MCF 10A (cell line): ENCODE measurements at regions not wholly inside any gene's neighbourhood (a gene's known extent, or its start where the extent isn't known, plus 50 kb on each side); places are given as distances from the start of the nearest gene placed in this dataset.

Experiments
- BruUV-seq: library from RNA; stranded (reverse); fragments of 400-500 nt; replicated peaks from 2 replicates; lab custom pipeline; 2021; lab: Mats Ljungman, UMichigan
- CTCF ChIA-PET: fragments of 300-600 bp; sonication (Branson Sonifier 250); formaldehyde crosslinking; extraction: SDS; loops from one replicate; lab custom pipeline; 2021; ENCODE audit warnings: antibody characterized with exemption, inconsistent platforms; lab: Yijun Ruan, JAX
- POLR2A ChIA-PET: fragments of 300-600, 350-650 bp; sonication (Branson Sonifier 250); formaldehyde crosslinking; extraction: SDS; loops from one replicate; lab custom pipeline; 2020; ENCODE audit warnings: antibody characterized with exemption, inconsistent platforms; lab: Yijun Ruan, JAX
- DNase-seq: peaks from one replicate; pipeline ENCODE4 v3.0.0-alpha.2; 2018; ENCODE audit not compliant: unreplicated experiment
- H3K27ac Mint-ChIP-seq: one replicate; pipeline ENCODE4 v1.8.0; 2022; ENCODE audit warnings: mild to moderate bottlenecking, low read depth, mixed read lengths; ENCODE audit not compliant: unreplicated experiment
- H3K27me3 Mint-ChIP-seq: one replicate; pipeline ENCODE4 v1.8.0; 2022; ENCODE audit warnings: mixed read lengths; ENCODE audit not compliant: insufficient read depth, unreplicated experiment
- H3K36me3 Mint-ChIP-seq: one replicate; pipeline ENCODE4 v1.8.0; 2022; ENCODE audit warnings: mild to moderate bottlenecking, moderate library complexity, mixed read lengths; ENCODE audit not compliant: insufficient read depth, unreplicated experiment
- H3K4me1 Mint-ChIP-seq: one replicate; pipeline ENCODE4 v1.8.0; 2022; ENCODE audit warnings: mixed read lengths; ENCODE audit not compliant: insufficient read depth, unreplicated experiment
- H3K4me3 Mint-ChIP-seq: one replicate; pipeline ENCODE4 v1.8.0; 2022; ENCODE audit warnings: mild to moderate bottlenecking, moderate library complexity, mixed read lengths; ENCODE audit not compliant: unreplicated experiment
- H3K9me3 Mint-ChIP-seq: one replicate; pipeline ENCODE4 v1.8.0; 2022; ENCODE audit warnings: mixed read lengths; ENCODE audit not compliant: unreplicated experiment
- intact Hi-C: fragments of 100-400 bp; cut with micrococcal nuclease; formaldehyde crosslinking; loops from 2 replicates; pipeline ENCODE4 v1.14.1; 2022
- TF ChIP-seq, protein P1 (sequence below): fragments of 200-600 bp; IDR thresholded peaks from one replicate; pipeline ENCODE4 v1.8.0; 2022; ENCODE audit warnings: antibody characterized with exemption, mild to moderate bottlenecking; ENCODE audit not compliant: unreplicated experiment

DNA sequence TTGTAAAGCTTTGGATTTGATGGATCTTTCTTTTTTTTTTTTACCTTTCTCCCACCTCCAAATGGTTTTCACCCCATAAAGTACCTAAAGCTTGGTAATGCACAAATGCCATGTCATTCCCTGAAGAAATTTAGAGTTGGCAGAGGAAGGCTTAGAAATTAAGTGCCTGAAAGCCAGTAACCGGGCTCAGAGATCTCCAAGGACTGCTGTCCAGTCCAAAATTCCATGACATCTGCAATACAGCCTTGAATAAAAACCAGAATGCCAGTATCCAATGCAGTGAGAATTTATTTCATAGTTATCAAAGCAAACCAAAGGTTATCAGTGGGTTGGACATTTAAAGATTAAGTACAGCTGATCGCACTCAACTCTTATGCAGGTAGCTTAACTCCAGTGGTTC lies 209.9 kb upstream of the RBBP8 start:
- CTCF ChIA-PET = no interaction called here
- Mint-ChIP-seq H3K36me3 (no peaks in the 10 kb centered on the region), H3K4me1 (no peaks in the 10 kb centered on the region), H3K27ac (no peak overlapping the region), H3K9me3 (no peaks in the 10 kb centered on the region), H3K4me3 (no peak overlapping the region), H3K27me3 (no peaks in the 10 kb centered on the region)
- BruUV-seq = no TSS peak
- intact Hi-C loops = no loop called here
- DNase-seq = no peak
- TF ChIP-seq, protein P1, sequence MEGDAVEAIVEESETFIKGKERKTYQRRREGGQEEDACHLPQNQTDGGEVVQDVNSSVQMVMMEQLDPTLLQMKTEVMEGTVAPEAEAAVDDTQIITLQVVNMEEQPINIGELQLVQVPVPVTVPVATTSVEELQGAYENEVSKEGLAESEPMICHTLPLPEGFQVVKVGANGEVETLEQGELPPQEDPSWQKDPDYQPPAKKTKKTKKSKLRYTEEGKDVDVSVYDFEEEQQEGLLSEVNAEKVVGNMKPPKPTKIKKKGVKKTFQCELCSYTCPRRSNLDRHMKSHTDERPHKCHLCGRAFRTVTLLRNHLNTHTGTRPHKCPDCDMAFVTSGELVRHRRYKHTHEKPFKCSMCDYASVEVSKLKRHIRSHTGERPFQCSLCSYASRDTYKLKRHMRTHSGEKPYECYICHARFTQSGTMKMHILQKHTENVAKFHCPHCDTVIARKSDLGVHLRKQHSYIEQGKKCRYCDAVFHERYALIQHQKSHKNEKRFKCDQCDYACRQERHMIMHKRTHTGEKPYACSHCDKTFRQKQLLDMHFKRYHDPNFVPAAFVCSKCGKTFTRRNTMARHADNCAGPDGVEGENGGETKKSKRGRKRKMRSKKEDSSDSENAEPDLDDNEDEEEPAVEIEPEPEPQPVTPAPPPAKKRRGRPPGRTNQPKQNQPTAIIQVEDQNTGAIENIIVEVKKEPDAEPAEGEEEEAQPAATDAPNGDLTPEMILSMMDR = no peak
- POLR2A ChIA-PET = interaction anchor here (0.6 kb wide), 1 partner anchor 1710 kb away, joined by 3 read pairs; no protein-coding TSS in a partner anchor

- H3K4me1 Mint-ChIP-seq = no peaks in the 10 kb centered on the region
- POLR2A ChIA-PET = no interaction called here
These were observed 209.4 kb upstream of the RBBP8 start for GRCh38 chr18:22723773-22724172.

GRCh38 chr18:22726469-22726868 lies 206.7 kb upstream of the RBBP8 start:
- TF ChIP-seq, protein P1 = no peak
- Mint-ChIP-seq H3K27ac (no peak overlapping the region), H3K4me3 (no peak overlapping the region), H3K9me3 (no peaks in the 10 kb centered on the region), H3K27me3 (no peaks in the 10 kb centered on the region), H3K36me3 (no peaks in the 10 kb centered on the region), H3K4me1 (no peaks in the 10 kb centered on the region)
- POLR2A ChIA-PET = no interaction called here
- intact Hi-C loops = no loop called here
- BruUV-seq = no TSS peak
- no peak for DNase-seq
- CTCF ChIA-PET = no interaction called here

More at GRCh38 chr18:22723773-22724172, 209.4 kb upstream of the RBBP8 start:
- Mint-ChIP-seq H3K4me3 (no peak overlapping the region), H3K36me3 (no peaks in the 10 kb centered on the region), H3K27ac (no peak overlapping the region), H3K9me3 (no peaks in the 10 kb centered on the region), H3K27me3 (no peaks in the 10 kb centered on the region)
- intact Hi-C loops = no loop called here
- CTCF ChIA-PET = no interaction called here
- BruUV-seq = no TSS peak
- no peak for DNase-seq
- TF ChIP-seq, protein P1 = no peak

GRCh38 chr18:22728016-22728415 lies 205.1 kb upstream of the RBBP8 start:
- TF ChIP-seq, protein P1 = no peak
- no peaks in the 10 kb centered on the region for H3K9me3 Mint-ChIP-seq
- CTCF ChIA-PET = no interaction called here
- H3K27me3 Mint-ChIP-seq = no peaks in the 10 kb centered on the region
- H3K27ac Mint-ChIP-seq = no peak overlapping the region
- H3K4me3 Mint-ChIP-seq = no peak overlapping the region
- no peaks in the 10 kb centered on the region for H3K36me3 Mint-ChIP-seq
- POLR2A ChIA-PET = no interaction called here
- H3K4me1 Mint-ChIP-seq = no peaks in the 10 kb centered on the region
- intact Hi-C loops = no loop called here
- BruUV-seq = no TSS peak
- no peak for DNase-seq
